ENCODE measurements at regions not wholly inside any gene's neighbourhood (a gene's known extent, or its start where the extent isn't known, plus 50 kb on each side); places are given as distances from the start of the nearest gene placed in this dataset.

DNA sequence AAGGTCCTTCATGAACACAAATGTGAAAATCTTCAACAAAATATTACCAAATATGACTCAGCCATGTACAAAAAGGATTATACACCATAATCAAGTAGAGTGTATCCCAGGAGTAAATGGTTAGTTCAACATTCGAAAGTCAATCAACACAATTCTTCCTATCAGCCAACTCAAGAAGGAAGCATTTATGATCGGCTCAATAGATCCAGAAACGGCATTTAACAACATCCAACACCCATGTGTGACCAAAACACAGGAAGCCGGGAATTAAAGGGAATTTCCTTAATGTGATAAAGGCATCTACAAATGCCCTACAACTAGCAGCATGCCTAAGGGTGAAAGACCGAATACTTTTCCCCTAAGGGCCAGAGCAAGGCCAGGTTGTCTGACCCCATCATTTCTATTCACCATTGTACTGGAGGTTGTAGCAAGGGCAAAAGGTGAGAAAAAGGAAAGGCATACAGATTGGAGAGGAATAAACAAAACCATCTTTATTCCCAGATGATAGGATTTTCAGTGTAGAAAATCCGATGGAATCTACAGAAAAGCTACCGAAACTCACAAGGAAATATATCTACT, 69.9 kb upstream of the CLDN5 start:
- no peak overlapping the region for H3K27ac ChIP-seq (ENCODE audit: low read depth in 1 of 2, low read length in 2 of 2)
- no peak overlapping the region for H3K9ac ChIP-seq (ENCODE audit: insufficient read depth, low read length, poor library complexity, severe bottlenecking)
- intact Hi-C loops (cut with micrococcal nuclease), result no loop called here
- TF ChIP-seq, protein P1, sequence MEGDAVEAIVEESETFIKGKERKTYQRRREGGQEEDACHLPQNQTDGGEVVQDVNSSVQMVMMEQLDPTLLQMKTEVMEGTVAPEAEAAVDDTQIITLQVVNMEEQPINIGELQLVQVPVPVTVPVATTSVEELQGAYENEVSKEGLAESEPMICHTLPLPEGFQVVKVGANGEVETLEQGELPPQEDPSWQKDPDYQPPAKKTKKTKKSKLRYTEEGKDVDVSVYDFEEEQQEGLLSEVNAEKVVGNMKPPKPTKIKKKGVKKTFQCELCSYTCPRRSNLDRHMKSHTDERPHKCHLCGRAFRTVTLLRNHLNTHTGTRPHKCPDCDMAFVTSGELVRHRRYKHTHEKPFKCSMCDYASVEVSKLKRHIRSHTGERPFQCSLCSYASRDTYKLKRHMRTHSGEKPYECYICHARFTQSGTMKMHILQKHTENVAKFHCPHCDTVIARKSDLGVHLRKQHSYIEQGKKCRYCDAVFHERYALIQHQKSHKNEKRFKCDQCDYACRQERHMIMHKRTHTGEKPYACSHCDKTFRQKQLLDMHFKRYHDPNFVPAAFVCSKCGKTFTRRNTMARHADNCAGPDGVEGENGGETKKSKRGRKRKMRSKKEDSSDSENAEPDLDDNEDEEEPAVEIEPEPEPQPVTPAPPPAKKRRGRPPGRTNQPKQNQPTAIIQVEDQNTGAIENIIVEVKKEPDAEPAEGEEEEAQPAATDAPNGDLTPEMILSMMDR (IDR thresholded peaks at IDR 0.05), result no peak
- no peak overlapping the region for H3K4me3 ChIP-seq (replicated peaks in 1 of 3; ENCODE audit: low read depth in 2 of 3, low read length in 3 of 3)
- peaks cover 23 to 26% of the 10 kb centered on the region in 2 donors for H3K4me1 ChIP-seq (ENCODE audit: control insufficient read depth in 1 of 2, insufficient read depth in 2 of 2, low read length in 2 of 2)
- no CpG with 5 or more reads among the region's 7 CpGs for WGBS (ENCODE audit: insufficient coverage)
- H3K27me3 ChIP-seq (ENCODE audit: control insufficient read depth in 2 of 2, insufficient read depth in 2 of 2, low read length in 2 of 2), result no peaks in the 10 kb centered on the region
- H3K9me3 ChIP-seq (replicated peaks in 1 of 2; ENCODE audit: control insufficient read depth in 1 of 2, insufficient read depth in 1 of 2, low read length in 2 of 2), result no peaks in the 10 kb centered on the region
- peaks cover 0 to 3% (median 1%) of the 10 kb centered on the region in 3 donors for H3K27me3 Mint-ChIP-seq (ENCODE audit: low read depth in 3 of 3)
- H3K4me1 Mint-ChIP-seq, result peaks cover 23% of the 10 kb centered on the region
- no peak overlapping the region for H3K27ac Mint-ChIP-seq
- DNase-seq, result no peak
- no peaks in the 10 kb centered on the region for H3K36me3 ChIP-seq (replicated peaks in 1 of 2; ENCODE audit: control insufficient read depth in 1 of 2, insufficient read depth in 2 of 2, low read length in 2 of 2)
- no peak overlapping the region for H2AFZ ChIP-seq (ENCODE audit: insufficient read depth, low read depth, low read length, poor library complexity, severe bottlenecking)
- H3K79me2 ChIP-seq (ENCODE audit: insufficient read depth, low read length), result no peaks in the 10 kb centered on the region
- H3K4me2 ChIP-seq (replicated peaks; ENCODE audit: extremely low read depth, low read length, poor library complexity, severe bottlenecking), result no peak overlapping the region
- no peaks in the 10 kb centered on the region for H3K9me3 Mint-ChIP-seq
- no peak overlapping the region for H3K4me3 Mint-ChIP-seq
- H3K36me3 Mint-ChIP-seq, result no peaks in the 10 kb centered on the region
- no peaks in the 10 kb centered on the region for H4K20me1 ChIP-seq (ENCODE audit: insufficient read depth, low read length)

DNA sequence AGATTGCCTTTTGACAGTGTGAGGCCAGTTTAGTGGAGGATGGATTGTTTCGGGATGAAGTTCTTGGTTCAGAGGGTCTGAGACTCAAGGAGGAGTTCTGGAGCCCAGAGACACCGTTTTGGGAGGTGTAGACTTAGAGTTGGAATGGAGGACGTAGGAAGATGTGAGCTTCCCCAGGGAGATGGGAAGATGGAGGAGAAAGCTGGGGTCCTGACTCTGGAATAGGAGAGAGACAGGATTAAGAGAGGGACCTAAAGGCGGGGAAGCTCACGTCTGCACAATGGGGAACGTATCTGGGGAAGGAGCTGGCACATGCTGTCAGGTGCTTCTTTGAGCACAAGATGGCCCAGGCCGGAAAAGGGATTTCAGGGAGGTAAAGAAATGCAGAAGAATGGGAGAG, 71.3 kb upstream of the CLDN5 start:
- Mint-ChIP-seq H3K4me3 (no peak overlapping the region), H3K36me3 (no peaks in the 10 kb centered on the region), H3K27ac (peak overlapping the region in 1 of 7 donors; percentile 6), H3K9me3 (no peaks in the 10 kb centered on the region), H3K4me1 (peaks cover 27% of the 10 kb centered on the region), H3K27me3 (ENCODE audit: low read depth in 3 of 3) (peaks cover 1 to 2% (median 2%) of the 10 kb centered on the region in 3 donors)
- H3K79me2 ChIP-seq (ENCODE audit: insufficient read depth, low read length), result no peaks in the 10 kb centered on the region
- intact Hi-C loops (cut with micrococcal nuclease), result no loop called here
- H3K4me1 ChIP-seq (ENCODE audit: control insufficient read depth in 1 of 2, insufficient read depth in 2 of 2, low read length in 2 of 2), result peaks cover 23 to 28% of the 10 kb centered on the region in 2 donors
- no peak overlapping the region for H3K4me2 ChIP-seq (replicated peaks; ENCODE audit: extremely low read depth, low read length, poor library complexity, severe bottlenecking)
- H3K9ac ChIP-seq (ENCODE audit: insufficient read depth, low read length, poor library complexity, severe bottlenecking), result no peak overlapping the region
- H4K20me1 ChIP-seq (ENCODE audit: insufficient read depth, low read length), result no peaks in the 10 kb centered on the region
- H3K27me3 ChIP-seq (ENCODE audit: control insufficient read depth in 2 of 2, insufficient read depth in 2 of 2, low read length in 2 of 2), result no peaks in the 10 kb centered on the region
- DNase-seq, result no peak
- H3K36me3 ChIP-seq (replicated peaks in 1 of 2; ENCODE audit: control insufficient read depth in 1 of 2, insufficient read depth in 2 of 2, low read length in 2 of 2), result no peaks in the 10 kb centered on the region
- no peak overlapping the region for H3K4me3 ChIP-seq (replicated peaks in 1 of 3; ENCODE audit: low read depth in 2 of 3, low read length in 3 of 3)
- no peak overlapping the region for H3K27ac ChIP-seq (ENCODE audit: low read depth in 1 of 2, low read length in 2 of 2)
- H2AFZ ChIP-seq (ENCODE audit: insufficient read depth, low read depth, low read length, poor library complexity, severe bottlenecking), result no peak overlapping the region
- no peaks in the 10 kb centered on the region for H3K9me3 ChIP-seq (replicated peaks in 1 of 2; ENCODE audit: control insufficient read depth in 1 of 2, insufficient read depth in 1 of 2, low read length in 2 of 2)
- WGBS (ENCODE audit: insufficient coverage), result 87% methylated on average over 7 of the region's 7 CpGs
- TF ChIP-seq, protein P1 (IDR thresholded peaks at IDR 0.05), result no peak
